SK-N-SH (cell line): ENCODE measurements at regions not wholly inside any gene's neighbourhood (a gene's known extent, or its start where the extent isn't known, plus 50 kb on each side); places are given as distances from the start of the nearest gene placed in this dataset.

Source experiments
- CTCF ChIA-PET: fragments of 300-600, 350-600 bp; formaldehyde crosslinking; extraction: SDS; loops from one replicate; lab custom pipeline; 2021; lab: Yijun Ruan, JAX
- POLR2A ChIA-PET: fragments of 350-600 bp; sonication (Branson Sonifier 250); formaldehyde crosslinking; extraction: SDS; loops from one replicate; lab custom pipeline; 2020; ENCODE audit warnings: antibody characterized with exemption, inconsistent platforms; lab: Yijun Ruan, JAX
- DNase-seq: peaks from one replicate; pipeline ENCODE4 v3.0.0; 2012
- H2AFZ ChIP-seq: fragments of 200-600 bp; sonication (generic); 2 replicates; pipeline ENCODE4 v1.8.1; 2016; ENCODE audit warnings: antibody characterized with exemption, mild to moderate bottlenecking, low read depth
- H3F3A ChIP-seq: fragments of 200-600 bp; sonication (generic); replicated peaks from 2 replicates; pipeline ENCODE3; 2016; ENCODE audit warnings: antibody characterized with exemption, mild to moderate bottlenecking; ENCODE audit not compliant: insufficient read depth
- H3K27ac ChIP-seq, 2 experiments: fragments of 200-500 bp in 1 of 2; fragments of 200-600 bp in 1 of 2; sonication (Bioruptor generic) in 1 of 2; sonication (generic), shearing (Covaris generic) in 1 of 2; 2 replicates each; pipeline versions ENCODE4 v1.5.1 to v1.6.1; 2014 to 2016; ENCODE audit warnings: low read depth in 2 of 2, inconsistent platforms in 1 of 2, low read length in 1 of 2, mild to moderate bottlenecking in 1 of 2, mixed read lengths in 1 of 2
- H3K27me3 ChIP-seq: fragments of 200-600 bp; sonication (generic), shearing (Covaris generic); 2 replicates; pipeline ENCODE4 v1.6.1; 2016; ENCODE audit warnings: mixed run types; ENCODE audit not compliant: insufficient read depth
- H3K36me3 ChIP-seq, 2 experiments: fragments of 200-500 bp in 1 of 2; fragments of 200-600 bp in 1 of 2; sonication (Bioruptor generic) in 1 of 2; sonication (generic) in 1 of 2; replicated peaks in 1 of 2; 2 replicates each; pipeline versions ENCODE3 to v1.5.1; 2014 to 2016; ENCODE audit warnings: low read length in 1 of 2, mild to moderate bottlenecking in 1 of 2; ENCODE audit not compliant: insufficient read depth in 2 of 2, control insufficient read depth in 1 of 2
- H3K4me1 ChIP-seq, 2 experiments: fragments of 200-500 bp in 1 of 2; fragments of 200-600 bp in 1 of 2; sonication (Bioruptor generic) in 1 of 2; sonication (generic), shearing (Covaris generic) in 1 of 2; 2 replicates each; pipeline versions ENCODE4 v1.5.1 to v1.6.1; 2014 to 2016; ENCODE audit warnings: low read depth in 1 of 2, low read length in 1 of 2, mixed run types in 1 of 2; ENCODE audit not compliant: insufficient read depth in 2 of 2, control insufficient read depth in 1 of 2
- H3K4me2 ChIP-seq: fragments of 200-600 bp; sonication (generic), shearing (Covaris generic); 2 replicates; pipeline ENCODE4 v1.6.1; 2017; ENCODE audit warnings: mixed run types
- H3K4me3 ChIP-seq, 2 experiments: fragments of 200-500 bp in 1 of 2; fragments of 200-600 bp in 1 of 2; sonication (Bioruptor generic) in 1 of 2; sonication (generic), shearing (Covaris generic) in 1 of 2; 2 replicates each; pipeline versions ENCODE4 v1.5.1 to v1.8.1; 2014 to 2016; ENCODE audit warnings: low read depth in 2 of 2, inconsistent platforms in 1 of 2, low read length in 1 of 2, mild to moderate bottlenecking in 1 of 2, mixed read lengths in 1 of 2, moderate library complexity in 1 of 2
- H3K79me2 ChIP-seq: fragments of 200-600 bp; sonication (generic); 2 replicates; pipeline ENCODE4 v1.8.1; 2017; ENCODE audit warnings: mild to moderate bottlenecking; ENCODE audit not compliant: insufficient read depth
- H3K9ac ChIP-seq: fragments of 200-600 bp; sonication (generic); 2 replicates; pipeline ENCODE4 v1.6.1; 2017; ENCODE audit warnings: mixed run types
- H3K9me2 ChIP-seq: fragments of 200-600 bp; sonication (generic); 2 replicates; pipeline ENCODE4 v1.6.1; 2017; ENCODE audit warnings: mixed run types
- H3K9me3 ChIP-seq: fragments of 200-600 bp; sonication (generic); 2 replicates; pipeline ENCODE4 v1.6.1; 2017; ENCODE audit warnings: mixed run types, mild to moderate bottlenecking, moderate library complexity
- H4K20me1 ChIP-seq: fragments of 200-600 bp; sonication (generic); 2 replicates; pipeline ENCODE4 v1.6.1; 2017; ENCODE audit warnings: mild to moderate bottlenecking, mixed run types; ENCODE audit not compliant: insufficient read depth
- ELF1 ChIP-seq: IDR thresholded peaks from 2 replicates; pipeline ENCODE4 v1.4.0; 2012
- EP300 ChIP-seq, 2 experiments: IDR thresholded peaks; 2 replicates each; pipeline versions ENCODE4 v1.4.0 to v1.6.1; 2012; ENCODE audit warnings: borderline replicate concordance in 1 of 2, low read depth in 1 of 2, low read length in 1 of 2
- EZH2phosphoT487 ChIP-seq: fragments of 200-600 bp; sonication (generic); IDR thresholded peaks from 2 replicates; pipeline ENCODE4 v1.6.1; 2017; ENCODE audit warnings: low read depth, mixed run types, mild to moderate bottlenecking, antibody characterized with exemption, moderate library complexity, borderline replicate concordance
- FOSL2 ChIP-seq: IDR thresholded peaks from 2 replicates; pipeline ENCODE4 v1.4.0; 2012; ENCODE audit warnings: low read depth, mild to moderate bottlenecking, moderate library complexity, borderline replicate concordance
- FOXM1 ChIP-seq: IDR thresholded peaks from 2 replicates; pipeline ENCODE4 v1.4.0; 2012; ENCODE audit warnings: low read depth, mild to moderate bottlenecking
- GABPA ChIP-seq: IDR thresholded peaks from 2 replicates; pipeline ENCODE4 v1.4.0; 2012; ENCODE audit warnings: low read depth, mild to moderate bottlenecking
- GATA2 ChIP-seq: sonication (generic); formaldehyde crosslinking; IDR thresholded peaks from 2 replicates; pipeline ENCODE4 v1.5.0; 2020; ENCODE audit warnings: mild to moderate bottlenecking, missing genetic modification reagents
- JUND ChIP-seq: IDR thresholded peaks from 2 replicates; pipeline ENCODE4 v1.4.0; 2012
- MXI1 ChIP-seq: IDR thresholded peaks from 2 replicates; pipeline ENCODE4 v1.6.1; 2012; ENCODE audit warnings: mild to moderate bottlenecking, low read depth, low read length, improper control_type of control experiment
- POLR2AphosphoS5 ChIP-seq: IDR thresholded peaks from 2 replicates; pipeline ENCODE4 v1.6.1; 2012; ENCODE audit warnings: low read depth, low read length
- RCOR1 ChIP-seq: fragments of 150-350 bp; IDR thresholded peaks from 2 replicates; pipeline ENCODE4 v1.6.1; 2017; ENCODE audit warnings: antibody characterized with exemption, low read length
- RFX5 ChIP-seq: IDR thresholded peaks from 2 replicates; pipeline ENCODE4 v1.6.1; 2012; ENCODE audit warnings: mild to moderate bottlenecking, improper control_type of control experiment, low read length
- RXRA ChIP-seq: IDR thresholded peaks from 2 replicates; pipeline ENCODE4 v1.4.0; 2012; ENCODE audit warnings: low read depth, mild to moderate bottlenecking, borderline replicate concordance
- SIN3A ChIP-seq: IDR thresholded peaks from 2 replicates; pipeline ENCODE4 v1.6.1; 2012; ENCODE audit warnings: low read depth, mild to moderate bottlenecking, low read length, moderate library complexity, borderline replicate concordance
- TAF1 ChIP-seq: IDR thresholded peaks from 2 replicates; pipeline ENCODE4 v1.6.1; 2012; ENCODE audit warnings: low read depth, mild to moderate bottlenecking, low read length, moderate library complexity, borderline replicate concordance
- TCF12 ChIP-seq: IDR thresholded peaks from 2 replicates; pipeline ENCODE4 v1.4.0; 2012
- TEAD4 ChIP-seq: IDR thresholded peaks from 2 replicates; pipeline ENCODE4 v1.4.0; 2012; ENCODE audit warnings: mild to moderate bottlenecking, borderline replicate concordance; ENCODE audit not compliant: insufficient read depth
- USF2 ChIP-seq: fragments of 150-350 bp; IDR thresholded peaks from 2 replicates; pipeline ENCODE4 v1.6.1; 2017; ENCODE audit warnings: antibody characterized with exemption, low read length, low read depth, borderline replicate concordance
- YY1 ChIP-seq: IDR thresholded peaks from 2 replicates; pipeline ENCODE4 v1.4.0; 2012; ENCODE audit warnings: low read depth, mild to moderate bottlenecking
- WGBS: methylation state at CpG from one replicate; pipeline ENCODE4 v1.1.6; 2017; ENCODE audit warnings: low lambda C conversion rate; 5-methylcytosine and 5-hydroxymethylcytosine counted together
- TF ChIP-seq, protein P1 (sequence below): IDR thresholded peaks from 2 replicates; pipeline ENCODE4 v1.6.1; 2012; ENCODE audit warnings: mild to moderate bottlenecking, low read depth, low read length, moderate library complexity
- TF ChIP-seq, protein P2 (sequence below): fragments of 150-350 bp; IDR thresholded peaks from 2 replicates; pipeline ENCODE4 v1.6.1; 2016; ENCODE audit warnings: mild to moderate bottlenecking, low read depth, low read length
- TF ChIP-seq, protein P3 (sequence below): IDR thresholded peaks from 2 replicates; pipeline ENCODE4 v1.4.0; 2012; ENCODE audit warnings: low read depth, borderline replicate concordance

- no peak overlapping the region for H3K9ac ChIP-seq
- POLR2A ChIA-PET = no interaction called here
- no peak overlapping the region for H2AFZ ChIP-seq
- no peak for DNase-seq
- no peak overlapping the region for H3K4me3 ChIP-seq
- CTCF ChIA-PET = no interaction called here
- no peak overlapping the region for H3K4me2 ChIP-seq
- no peaks in the 10 kb centered on the region for H4K20me1 ChIP-seq
- no peaks in the 10 kb centered on the region for H3K4me1 ChIP-seq
- H3K27ac ChIP-seq = no peak overlapping the region
- H3K36me3 ChIP-seq = no peaks in the 10 kb centered on the region
- H3K27me3 ChIP-seq = no peaks in the 10 kb centered on the region
- H3K9me3 ChIP-seq = 0 out of 2 replicates have a peak, but pooled peaks cover 3% of the 10 kb centered on the region
- no peaks in the 10 kb centered on the region for H3K9me2 ChIP-seq
- no peak for TF ChIP-seq GATA2 (CRISPR knock-in tag)
- no peak for TF ChIP-seq ELF1
- no peak for TF ChIP-seq TAF1
- no peak for TF ChIP-seq USF2
- TF ChIP-seq EZH2phosphoT487 = no peak
- no peak for TF ChIP-seq RFX5
- TF ChIP-seq MXI1 = no peak
- no peak for TF ChIP-seq YY1
- no peak for TF ChIP-seq TCF12
- no peak for TF ChIP-seq FOSL2
- no peak for TF ChIP-seq FOXM1
- no peak for TF ChIP-seq EP300 (IDR thresholded peaks at IDR 0.05; ENCODE audit: borderline replicate concordance in 1 of 2, low read depth in 1 of 2, low read length in 1 of 2)
- no peaks in the 10 kb centered on the region for H3F3A ChIP-seq
- H3K79me2 ChIP-seq = no peaks in the 10 kb centered on the region
Measured at GRCh38 chr22:34326901-34327300, 406.6 kb upstream of the LARGE1 start.

DNA sequence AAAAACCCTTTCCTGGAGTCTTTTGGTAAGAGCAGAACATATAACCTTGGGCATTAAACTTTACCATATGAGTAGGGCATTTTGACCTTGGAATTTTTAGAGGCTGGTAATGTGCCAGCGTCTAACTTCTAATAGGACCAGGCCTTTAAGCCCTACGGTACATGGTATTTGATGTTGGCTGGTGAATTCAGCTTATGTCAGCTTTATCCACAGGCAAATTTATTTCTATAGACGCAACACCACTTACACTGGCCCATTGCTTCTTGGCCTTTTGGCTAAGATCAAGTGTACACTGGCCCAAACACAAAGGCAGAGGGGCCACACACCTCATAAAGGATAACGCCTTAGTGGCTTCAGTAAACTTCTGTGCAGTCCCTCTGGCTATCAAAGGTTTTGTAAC is 410.2 kb upstream of the LARGE1 start:
- DNase-seq = no peak
- 17% methylated on average over 4 of the region's 4 CpGs for WGBS
- H3K9ac ChIP-seq = no peak overlapping the region
- TF ChIP-seq, protein P1, sequence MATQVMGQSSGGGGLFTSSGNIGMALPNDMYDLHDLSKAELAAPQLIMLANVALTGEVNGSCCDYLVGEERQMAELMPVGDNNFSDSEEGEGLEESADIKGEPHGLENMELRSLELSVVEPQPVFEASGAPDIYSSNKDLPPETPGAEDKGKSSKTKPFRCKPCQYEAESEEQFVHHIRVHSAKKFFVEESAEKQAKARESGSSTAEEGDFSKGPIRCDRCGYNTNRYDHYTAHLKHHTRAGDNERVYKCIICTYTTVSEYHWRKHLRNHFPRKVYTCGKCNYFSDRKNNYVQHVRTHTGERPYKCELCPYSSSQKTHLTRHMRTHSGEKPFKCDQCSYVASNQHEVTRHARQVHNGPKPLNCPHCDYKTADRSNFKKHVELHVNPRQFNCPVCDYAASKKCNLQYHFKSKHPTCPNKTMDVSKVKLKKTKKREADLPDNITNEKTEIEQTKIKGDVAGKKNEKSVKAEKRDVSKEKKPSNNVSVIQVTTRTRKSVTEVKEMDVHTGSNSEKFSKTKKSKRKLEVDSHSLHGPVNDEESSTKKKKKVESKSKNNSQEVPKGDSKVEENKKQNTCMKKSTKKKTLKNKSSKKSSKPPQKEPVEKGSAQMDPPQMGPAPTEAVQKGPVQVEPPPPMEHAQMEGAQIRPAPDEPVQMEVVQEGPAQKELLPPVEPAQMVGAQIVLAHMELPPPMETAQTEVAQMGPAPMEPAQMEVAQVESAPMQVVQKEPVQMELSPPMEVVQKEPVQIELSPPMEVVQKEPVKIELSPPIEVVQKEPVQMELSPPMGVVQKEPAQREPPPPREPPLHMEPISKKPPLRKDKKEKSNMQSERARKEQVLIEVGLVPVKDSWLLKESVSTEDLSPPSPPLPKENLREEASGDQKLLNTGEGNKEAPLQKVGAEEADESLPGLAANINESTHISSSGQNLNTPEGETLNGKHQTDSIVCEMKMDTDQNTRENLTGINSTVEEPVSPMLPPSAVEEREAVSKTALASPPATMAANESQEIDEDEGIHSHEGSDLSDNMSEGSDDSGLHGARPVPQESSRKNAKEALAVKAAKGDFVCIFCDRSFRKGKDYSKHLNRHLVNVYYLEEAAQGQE = no peak
- TF ChIP-seq GATA2 (CRISPR knock-in tag) (no peak), RCOR1 (no peak), TEAD4 (no peak), RFX5 (no peak), GABPA (no peak), JUND (no peak), TCF12 (no peak), POLR2AphosphoS5 (no peak), RXRA (no peak), SIN3A (no peak), TAF1 (no peak), ELF1 (no peak), EZH2phosphoT487 (no peak)
- TF ChIP-seq, protein P2, sequence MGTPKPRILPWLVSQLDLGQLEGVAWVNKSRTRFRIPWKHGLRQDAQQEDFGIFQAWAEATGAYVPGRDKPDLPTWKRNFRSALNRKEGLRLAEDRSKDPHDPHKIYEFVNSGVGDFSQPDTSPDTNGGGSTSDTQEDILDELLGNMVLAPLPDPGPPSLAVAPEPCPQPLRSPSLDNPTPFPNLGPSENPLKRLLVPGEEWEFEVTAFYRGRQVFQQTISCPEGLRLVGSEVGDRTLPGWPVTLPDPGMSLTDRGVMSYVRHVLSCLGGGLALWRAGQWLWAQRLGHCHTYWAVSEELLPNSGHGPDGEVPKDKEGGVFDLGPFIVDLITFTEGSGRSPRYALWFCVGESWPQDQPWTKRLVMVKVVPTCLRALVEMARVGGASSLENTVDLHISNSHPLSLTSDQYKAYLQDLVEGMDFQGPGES = no peak
- TF ChIP-seq, protein P3, sequence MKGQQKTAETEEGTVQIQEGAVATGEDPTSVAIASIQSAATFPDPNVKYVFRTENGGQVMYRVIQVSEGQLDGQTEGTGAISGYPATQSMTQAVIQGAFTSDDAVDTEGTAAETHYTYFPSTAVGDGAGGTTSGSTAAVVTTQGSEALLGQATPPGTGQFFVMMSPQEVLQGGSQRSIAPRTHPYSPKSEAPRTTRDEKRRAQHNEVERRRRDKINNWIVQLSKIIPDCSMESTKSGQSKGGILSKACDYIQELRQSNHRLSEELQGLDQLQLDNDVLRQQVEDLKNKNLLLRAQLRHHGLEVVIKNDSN = no peak
- POLR2A ChIA-PET = no interaction called here
- H3K27ac ChIP-seq = no peak overlapping the region
- H4K20me1 ChIP-seq = no peaks in the 10 kb centered on the region
- H3K4me2 ChIP-seq = no peak overlapping the region
- H3K4me3 ChIP-seq = no peak overlapping the region
- H3K79me2 ChIP-seq = no peaks in the 10 kb centered on the region
- H3K36me3 ChIP-seq = no peaks in the 10 kb centered on the region
- no peaks in the 10 kb centered on the region for H3K9me2 ChIP-seq
- H3K9me3 ChIP-seq = no peaks in the 10 kb centered on the region
- no peaks in the 10 kb centered on the region for H3K4me1 ChIP-seq
- no peak overlapping the region for H2AFZ ChIP-seq
- CTCF ChIA-PET = no interaction called here
- no peaks in the 10 kb centered on the region for H3F3A ChIP-seq
- no peaks in the 10 kb centered on the region for H3K27me3 ChIP-seq
